Skeletal muscle cell (primary cell): ENCODE measurements at regions not wholly inside any gene's neighbourhood (a gene's known extent, or its start where the extent isn't known, plus 50 kb on each side); places are given as distances from the start of the nearest gene placed in this dataset.
"Not testable (repeated sequence)": the region's sequence is repeated elsewhere in the genome, so short reads cannot be mapped to it uniquely, and the experiment has no call there.

Source experiments
- DNase-seq: peaks from one replicate; pipeline ENCODE4 v3.0.0-alpha.2; 2010; ENCODE audit warnings: low read depth
- H3K4me3 ChIP-seq: 2 replicates; pipeline ENCODE4 v1.5.1; 2011; ENCODE audit warnings: low read depth, mild to moderate bottlenecking, control low read depth, low read length, moderate library complexity

DNA sequence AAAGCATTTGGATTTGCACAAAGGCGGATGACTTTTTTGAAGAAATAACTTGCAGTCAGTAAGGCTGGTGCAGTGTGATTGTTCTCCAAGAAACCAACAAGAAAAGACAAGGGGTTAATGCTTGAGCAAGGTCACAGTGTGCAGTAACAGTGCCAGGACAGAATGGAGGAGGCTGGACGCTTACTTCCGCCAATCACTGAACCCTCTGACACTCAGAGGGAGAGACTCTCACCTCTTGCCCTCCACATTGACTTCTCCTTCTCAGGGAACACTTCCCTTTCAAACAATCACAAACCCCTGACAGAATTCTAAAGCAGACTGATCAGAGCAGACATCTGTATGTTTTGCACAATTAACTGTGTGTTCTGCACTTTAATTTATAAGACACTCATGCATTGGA, 228.4 kb downstream of the BLID start:
- no peak overlapping the region for H3K4me3 ChIP-seq
- no peak for DNase-seq

DNA sequence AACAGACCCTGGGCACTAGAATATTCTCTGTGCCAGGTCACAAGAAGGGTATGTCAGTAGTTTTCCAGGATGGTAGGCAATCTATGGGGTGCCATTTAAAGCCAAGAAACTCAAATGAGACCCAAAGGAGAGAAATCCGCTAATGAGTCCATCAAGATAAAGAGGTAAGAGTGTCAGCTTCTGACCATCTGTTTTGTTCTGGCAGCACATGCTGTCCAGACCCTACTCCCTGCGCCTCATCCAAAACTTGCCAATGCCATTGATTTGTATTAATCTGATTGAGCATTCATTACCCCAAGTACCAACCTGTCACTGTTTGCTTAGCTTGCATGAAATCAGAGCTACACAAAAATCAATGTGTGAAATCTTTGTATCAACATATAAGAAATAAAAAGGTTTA, 229.0 kb downstream of the BLID start:
- DNase-seq = no peak
- no peak overlapping the region for H3K4me3 ChIP-seq

DNA sequence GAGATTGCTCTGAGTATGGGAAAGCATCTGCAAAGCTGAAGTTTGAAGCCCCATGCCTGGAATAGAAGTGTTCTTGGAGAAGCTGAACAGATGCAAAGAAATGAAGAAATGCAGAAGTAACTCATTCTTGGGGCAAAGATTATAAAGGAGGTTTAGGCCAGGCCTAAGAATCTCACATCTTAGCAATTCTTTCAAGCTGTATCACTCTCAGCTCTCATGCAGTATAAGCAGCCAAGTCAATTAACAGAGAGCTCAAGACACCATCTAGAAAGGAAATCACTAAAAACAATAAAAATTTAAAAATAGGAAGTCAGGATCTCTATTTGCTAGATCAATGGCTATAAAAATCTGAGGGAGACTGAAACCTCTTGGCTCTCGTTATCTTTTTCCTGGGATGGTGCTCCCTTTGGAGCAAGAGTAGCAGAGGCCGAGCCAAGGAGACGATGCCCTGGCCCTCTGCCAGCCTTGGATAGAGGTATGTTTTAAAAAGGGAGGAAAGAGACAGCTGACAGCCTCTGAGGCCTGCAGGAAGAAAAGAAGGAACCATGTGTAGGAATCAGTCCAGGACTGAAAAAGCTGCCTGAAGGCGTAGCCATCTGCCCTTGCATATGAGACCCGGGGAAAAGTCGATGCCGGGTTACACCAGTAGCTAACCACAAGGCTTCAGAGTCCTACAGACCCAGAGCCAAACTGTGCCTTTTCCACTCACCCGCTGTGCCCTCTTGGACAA, 229.8 kb downstream of the BLID start:
- H3K4me3 ChIP-seq = no peak overlapping the region
- no peak for DNase-seq

DNA sequence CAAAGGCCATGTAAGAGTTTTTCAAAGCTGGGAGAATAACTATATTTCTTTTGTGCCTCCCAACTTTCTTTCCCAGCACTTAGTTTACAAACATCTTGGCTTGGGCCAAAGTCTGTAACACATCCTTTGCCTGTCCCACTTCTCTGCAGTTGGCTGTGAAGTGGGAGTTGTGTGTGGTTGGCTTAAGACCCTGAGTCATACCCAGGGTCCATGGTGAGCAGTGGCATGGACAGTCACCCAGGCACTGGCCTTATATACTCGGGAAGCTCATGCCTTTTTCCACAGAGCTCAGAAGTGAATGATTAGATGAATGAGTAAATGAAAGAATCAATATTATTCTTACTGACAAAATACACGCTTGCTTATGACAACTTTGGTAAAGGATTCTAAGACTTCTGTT, 231.4 kb downstream of the BLID start:
- H3K4me3 ChIP-seq = no peak overlapping the region
- DNase-seq = no peak

DNA sequence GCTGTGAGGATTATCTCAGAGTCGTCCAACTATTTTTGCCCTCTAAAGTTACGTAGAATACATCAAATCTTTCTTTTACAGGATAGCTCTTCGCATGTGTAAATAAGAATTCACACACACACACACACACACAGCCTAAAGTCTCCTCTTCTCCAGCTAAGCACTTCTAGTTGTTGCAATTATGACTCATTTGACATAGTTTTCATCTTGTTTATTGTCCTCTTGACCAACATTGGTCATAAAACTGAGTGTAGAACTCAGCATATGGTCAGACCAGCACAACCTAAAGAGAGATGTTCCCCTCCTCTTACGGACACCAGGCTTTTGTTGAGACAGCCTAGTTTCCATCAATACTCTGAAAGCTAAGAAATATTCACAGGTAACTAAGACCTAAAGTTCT, 234.2 kb downstream of the BLID start:
- no peak overlapping the region for H3K4me3 ChIP-seq
- DNase-seq = peak; percentile 90

DNA sequence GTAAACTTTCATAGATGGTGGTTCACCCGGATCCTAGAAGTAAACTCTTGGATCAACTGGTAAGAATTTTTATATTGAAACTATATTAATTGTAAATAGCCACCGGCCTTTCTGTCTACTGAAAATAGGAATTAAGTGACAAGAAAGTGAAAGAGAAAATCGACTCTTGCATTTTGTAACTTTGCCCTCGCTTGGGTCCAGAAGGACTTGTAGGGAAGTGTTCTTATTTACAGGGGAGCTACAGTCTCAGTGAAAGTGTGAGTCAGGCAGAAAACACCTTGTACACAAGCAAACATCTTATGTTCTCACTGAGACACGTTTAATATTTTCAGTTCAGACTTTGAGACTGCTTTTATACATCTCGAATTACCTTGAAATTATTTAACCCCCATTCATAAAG, 238.9 kb downstream of the BLID start:
- DNase-seq = no peak
- H3K4me3 ChIP-seq = no peak overlapping the region

DNA sequence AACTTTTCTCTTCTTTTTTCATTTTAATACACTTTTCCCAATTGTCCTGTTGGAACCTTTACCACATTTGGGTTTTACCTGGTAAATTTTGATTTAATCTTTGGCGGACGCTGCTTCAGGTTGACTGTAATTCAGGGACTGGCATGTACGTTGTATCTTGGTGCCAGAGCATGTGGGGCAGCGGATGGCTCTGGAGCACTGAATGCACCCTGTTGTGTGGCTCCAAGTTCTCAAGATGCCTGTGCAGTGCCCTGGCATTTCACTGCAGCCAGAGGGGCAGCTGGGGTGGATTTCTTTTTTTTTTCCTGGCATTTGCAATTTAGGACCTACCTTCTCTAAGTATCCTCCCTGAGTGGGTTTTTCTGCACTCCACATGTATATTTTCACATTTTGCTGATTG, 242.2 kb downstream of the BLID start:
- no peak for DNase-seq

DNA sequence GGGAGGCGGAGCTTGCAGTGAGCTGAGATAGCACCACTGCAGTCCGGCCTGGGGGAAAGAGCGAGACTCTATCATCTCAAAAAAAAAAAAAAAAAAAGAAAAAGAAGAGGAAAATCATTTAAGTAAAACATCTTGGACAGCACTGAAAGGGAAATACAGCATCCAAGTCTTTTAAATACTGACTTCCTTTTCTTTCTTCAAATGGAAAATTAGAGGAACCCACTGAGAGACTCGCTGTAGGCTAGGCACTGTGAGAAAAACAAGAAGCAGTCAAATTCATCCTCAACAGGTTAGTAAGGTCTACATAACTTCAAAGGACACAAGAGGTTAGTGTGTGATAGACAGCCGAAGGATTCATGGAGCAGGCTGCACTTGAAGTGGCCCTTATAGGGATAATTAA, 243.7 kb downstream of the BLID start:
- no peak overlapping the region for H3K4me3 ChIP-seq
- no peak for DNase-seq

More for the DNA sequence above, 242.2 kb downstream of the BLID start:
- no peak overlapping the region for H3K4me3 ChIP-seq

DNA sequence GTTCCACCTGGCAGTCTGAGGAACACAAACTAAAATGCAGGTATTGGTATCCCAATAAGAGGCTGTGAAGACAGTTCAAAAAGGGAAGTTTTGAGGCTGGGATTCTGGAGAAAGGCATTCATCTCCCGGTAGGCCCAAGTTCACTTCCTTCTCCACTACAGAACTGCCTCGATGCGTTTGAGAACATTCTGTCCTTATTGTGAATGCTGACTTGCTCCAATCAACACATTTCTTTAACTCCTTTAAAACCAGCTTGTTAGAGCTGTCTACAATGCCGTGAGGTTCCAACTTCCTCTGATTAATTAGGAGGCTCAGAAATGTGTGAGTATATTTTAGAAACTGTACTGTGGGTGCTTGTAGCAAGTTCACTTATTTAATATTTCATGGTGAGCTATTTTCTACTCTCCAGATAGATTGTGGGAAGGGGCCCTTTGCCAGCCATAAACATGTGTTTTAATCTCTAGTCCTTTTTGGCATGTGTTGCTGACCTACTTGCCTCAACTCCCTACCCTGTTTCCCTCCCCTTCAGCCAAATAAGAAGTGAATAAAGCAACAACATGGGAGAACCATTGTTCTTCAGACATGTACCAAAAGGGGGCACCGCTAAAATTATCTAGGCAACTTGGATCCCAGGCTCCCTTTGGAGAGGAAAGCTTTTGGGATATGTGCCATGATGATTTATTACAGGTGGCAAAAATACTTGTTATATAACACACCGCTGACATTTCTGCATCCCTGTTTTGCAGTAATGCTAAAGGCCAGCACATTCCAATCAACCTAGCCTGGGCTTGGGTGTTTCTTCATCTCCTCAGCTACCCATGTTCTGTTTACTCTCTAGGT, 245.6 kb downstream of the BLID start:
- DNase-seq = peak; percentile 33
- H3K4me3 ChIP-seq = no peak overlapping the region

DNA sequence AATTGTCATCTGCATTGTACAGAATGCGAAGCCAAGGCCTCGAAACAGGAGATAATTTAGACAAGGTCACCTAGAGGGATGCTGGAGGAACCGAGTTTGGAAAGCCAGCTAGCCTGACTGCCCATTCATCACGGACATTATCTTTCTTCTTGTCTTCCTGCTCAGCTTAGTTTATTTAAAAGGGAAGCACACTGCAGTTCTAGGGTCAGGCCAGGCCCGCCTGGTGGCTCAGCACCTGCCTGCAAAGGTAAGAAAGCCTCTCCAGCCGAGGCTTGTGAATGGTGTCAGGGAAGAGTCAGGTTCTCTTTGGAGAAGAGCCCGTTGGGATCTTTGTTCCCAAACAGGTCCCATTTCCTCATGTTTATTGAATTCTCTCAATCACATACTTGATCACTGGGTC, 246.5 kb downstream of the BLID start:
- DNase-seq = no peak
- no peak overlapping the region for H3K4me3 ChIP-seq

DNA sequence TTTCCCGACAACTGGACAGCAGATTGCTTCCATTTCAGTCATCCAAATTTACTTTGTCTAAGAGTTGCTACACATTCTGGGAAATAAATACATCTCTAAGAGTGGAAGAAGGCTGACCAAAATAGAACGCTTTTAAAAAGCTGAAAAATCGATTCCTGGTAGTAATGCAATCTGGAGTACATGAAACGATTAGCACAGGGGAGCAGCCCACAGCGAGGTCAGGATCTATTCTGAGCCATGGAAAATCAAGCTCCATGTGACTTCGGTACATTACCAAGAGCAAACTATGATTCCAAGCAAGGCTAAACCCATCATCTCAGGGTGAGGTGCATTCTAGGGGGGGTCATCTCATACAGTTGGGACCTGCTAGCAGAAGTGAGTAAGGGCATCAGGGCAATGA, 249.3 kb downstream of the BLID start:
- H3K4me3 ChIP-seq = no peak overlapping the region
- DNase-seq = no peak

DNA sequence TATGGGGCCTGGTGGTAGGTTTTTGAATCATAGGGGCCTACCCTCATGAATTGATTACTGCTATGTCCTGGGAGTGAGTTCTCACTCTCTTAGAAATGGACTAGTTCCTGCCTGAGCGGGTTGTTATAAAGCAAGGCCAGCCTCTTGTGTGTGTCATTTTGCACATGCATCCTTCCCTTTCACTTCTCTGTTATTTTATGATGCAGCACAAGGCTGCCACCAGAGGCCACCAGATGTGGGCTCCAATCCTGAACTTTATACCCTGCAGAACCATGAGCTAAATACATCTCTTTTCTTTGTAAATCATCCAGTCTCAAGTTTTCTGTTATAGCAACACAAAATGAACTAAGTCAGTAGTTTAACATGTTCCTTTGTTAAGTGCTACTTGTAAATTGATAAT, 251.4 kb downstream of the BLID start:
- H3K4me3 ChIP-seq = no peak overlapping the region
- no peak for DNase-seq

DNA sequence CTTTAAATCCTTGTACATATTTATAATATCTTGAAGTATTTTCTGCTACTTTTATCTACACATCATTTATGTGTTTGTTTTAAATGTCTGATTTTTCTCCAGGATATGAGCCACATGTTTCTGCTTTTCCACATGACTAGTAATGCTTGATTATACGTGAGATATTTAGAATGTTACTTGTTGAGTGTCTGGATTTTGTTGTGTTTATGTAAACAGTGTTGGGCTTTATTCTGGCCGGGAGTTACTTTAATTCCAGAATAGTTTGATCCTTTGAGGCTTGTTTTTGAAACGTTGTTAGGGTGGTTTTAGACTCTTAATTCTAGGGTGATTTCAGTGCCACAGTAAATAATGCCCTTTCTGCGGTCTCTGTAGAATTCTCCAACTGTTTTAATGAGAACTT, 252.9 kb downstream of the BLID start:
- no peak for DNase-seq
- no peak overlapping the region for H3K4me3 ChIP-seq

DNA sequence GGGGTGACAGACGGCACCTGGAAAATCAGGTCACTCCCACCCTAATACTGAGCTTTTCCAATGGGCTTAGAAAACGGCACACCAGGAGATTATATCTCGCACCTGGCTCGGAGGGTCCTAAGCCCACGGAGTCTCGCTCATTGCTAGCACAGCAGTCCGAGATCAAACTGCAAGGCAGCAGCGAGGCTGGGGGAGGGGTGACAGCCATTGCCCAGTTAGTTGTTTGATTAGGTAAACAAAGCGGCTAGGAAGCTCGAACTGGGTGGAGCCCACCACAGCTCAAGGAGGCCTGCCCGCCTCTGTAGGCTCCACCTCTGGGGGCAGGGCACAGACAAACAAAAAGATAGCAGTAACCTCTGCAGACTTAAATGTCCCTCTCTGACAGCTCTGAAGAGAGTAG, 260.9 kb downstream of the BLID start:
- not testable (repeated sequence) for DNase-seq, H3K4me3 ChIP-seq

DNA sequence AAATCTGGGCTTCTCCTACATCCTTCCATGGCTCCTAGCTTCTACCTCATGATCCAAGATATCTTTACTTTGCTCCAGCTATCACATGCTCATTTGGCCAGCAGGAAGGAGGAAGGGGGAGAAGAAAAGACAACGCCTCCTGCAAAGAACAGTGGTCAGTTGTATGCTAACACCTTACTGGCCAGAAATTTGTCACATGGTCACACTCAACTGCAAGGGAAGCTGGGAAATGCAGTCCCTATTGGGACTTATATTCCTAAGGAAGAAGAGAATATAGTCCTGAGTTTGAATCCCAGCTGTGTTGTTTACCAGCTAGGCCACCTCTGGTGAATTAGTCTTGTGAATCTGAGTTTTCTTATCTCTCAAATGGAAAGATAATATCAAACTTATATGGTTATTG, 272.0 kb downstream of the BLID start:
- no peak overlapping the region for H3K4me3 ChIP-seq
- no peak for DNase-seq

DNA sequence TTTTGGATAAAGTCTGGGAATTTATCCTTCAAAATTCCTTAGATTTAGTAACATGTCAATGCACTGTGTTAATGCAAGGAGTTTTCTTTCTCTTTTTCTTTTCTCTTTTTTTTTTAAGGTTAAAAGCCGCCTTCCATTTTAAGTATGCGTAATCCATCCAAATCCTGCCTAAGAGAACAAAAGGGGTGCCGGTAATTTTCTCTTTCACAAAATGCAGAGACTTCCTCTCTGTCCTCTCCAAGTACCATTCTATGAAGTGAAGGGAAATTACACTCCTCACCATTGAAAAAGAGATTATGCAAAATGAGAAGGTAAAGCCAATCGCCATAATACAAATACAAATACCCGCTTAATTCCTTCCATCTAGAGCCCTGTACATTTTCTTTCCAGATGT, 273.8 kb downstream of the BLID start:
- no peak overlapping the region for H3K4me3 ChIP-seq
- no peak for DNase-seq

DNA sequence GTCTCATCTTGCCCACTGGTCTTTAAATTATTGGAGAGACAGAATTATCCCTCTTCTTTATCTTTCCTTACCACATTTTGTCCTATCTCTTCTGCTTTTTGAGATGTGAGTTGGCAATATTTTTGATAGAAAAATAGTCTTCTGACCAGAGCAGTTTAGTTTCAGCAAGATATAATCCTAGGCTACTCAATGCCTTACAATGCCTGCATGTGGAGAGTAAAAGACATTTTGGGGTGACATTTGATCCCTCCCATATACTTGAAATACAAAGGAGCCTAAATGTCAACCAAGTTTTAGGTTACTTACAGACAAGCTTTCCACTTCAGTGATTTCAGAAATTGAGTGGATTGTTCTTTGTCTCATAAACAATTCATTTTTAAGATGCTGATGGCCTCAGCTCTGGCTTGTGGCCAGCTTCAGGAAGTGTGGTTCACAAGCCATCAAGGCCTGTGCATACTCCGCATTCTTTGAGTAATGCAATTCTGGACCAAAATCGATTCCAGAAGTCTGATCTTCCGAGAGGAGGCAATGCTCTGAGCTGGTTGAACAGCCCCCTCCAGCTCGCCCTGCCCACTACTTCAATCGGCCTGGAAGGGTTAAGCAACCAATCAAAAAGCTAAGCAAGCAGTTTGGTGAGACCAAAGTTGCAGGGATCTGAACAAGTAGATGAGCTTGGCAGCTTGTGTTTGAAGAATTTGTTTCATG, 274.4 kb downstream of the BLID start:
- DNase-seq = peak; percentile 80
- no peak overlapping the region for H3K4me3 ChIP-seq

DNA sequence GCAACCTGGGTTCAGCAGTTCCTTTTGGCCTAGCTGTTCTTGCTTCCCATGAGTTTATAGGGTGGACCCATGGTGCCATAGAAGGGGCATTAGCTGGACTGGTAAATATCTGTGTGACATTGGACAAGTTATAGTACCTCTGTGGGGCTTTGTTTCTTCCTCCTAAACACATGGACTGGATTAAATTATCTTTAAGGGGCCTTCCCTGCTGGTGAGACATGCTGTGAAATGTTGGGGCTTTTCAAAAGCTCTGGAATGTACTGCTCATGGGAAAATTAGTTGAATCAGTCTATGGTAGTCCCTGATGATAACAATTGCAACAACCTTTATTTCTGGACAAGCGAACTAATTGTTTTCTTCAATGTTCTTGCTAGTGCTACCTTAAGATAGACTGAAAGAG, 276.2 kb downstream of the BLID start:
- peak; percentile 14 for DNase-seq
- H3K4me3 ChIP-seq = no peak overlapping the region

DNA sequence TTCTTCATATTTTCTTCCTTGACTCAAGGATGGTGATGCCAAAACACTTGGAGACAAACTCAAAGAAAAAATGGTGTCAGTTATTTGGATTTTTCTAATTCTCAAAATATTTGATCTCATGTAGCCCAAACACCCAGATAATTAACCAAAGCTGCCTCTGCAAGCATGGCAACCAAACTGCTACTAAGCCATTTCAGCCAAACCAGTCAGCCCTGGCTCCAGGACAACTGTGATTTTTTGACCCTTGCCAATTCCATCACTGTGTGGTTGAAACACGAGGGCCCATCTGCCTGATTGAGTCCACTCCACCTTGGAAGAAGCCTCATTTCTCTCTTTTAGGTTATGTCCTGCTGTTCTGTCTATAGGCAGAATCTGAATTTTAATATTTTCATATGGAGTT, 277.4 kb downstream of the BLID start:
- H3K4me3 ChIP-seq = no peak overlapping the region
- no peak for DNase-seq

DNA sequence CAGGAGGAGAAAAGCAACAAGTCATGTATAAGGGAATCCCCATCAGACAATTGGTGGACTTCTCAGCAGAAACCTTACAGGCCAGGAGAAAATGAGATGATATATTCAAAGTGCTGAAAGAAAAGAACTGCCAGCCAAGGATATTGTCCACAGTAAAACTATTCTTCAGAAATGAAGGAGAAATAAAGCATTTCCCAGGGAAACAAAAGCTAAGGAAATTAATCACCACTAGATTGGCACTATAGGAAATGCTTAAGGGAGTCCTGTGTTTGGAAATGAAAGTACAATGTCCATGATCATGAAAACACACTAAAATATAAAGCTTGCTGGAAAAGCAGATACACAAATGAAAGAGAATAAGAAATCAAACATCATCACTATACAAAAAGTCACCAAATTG, 282.0 kb downstream of the BLID start:
- no peak overlapping the region for H3K4me3 ChIP-seq
- DNase-seq = no peak
